Breast epithelium (tissue), 4 donors: ENCODE measurements at regions not wholly inside any gene's neighbourhood (a gene's known extent, or its start where the extent isn't known, plus 50 kb on each side); places are given as distances from the start of the nearest gene placed in this dataset.

Source experiments
- DNase-seq, 2 donors: peaks; one replicate each; pipeline ENCODE4 v3.0.0-alpha.2; 2019; ENCODE audit warnings: low spot score in 2 of 2
- H3K27ac ChIP-seq, 2 donors: fragments of 200-600 bp; sonication (generic) in 1 of 2; one replicate each; pipeline ENCODE4 v1.5.1; 2016 to 2019; ENCODE audit warnings: mild to moderate bottlenecking in 1 of 2
- H3K27me3 ChIP-seq, 2 donors: fragments of 200-600 bp; sonication (generic) in 1 of 2; one replicate each; pipeline versions ENCODE4 v1.5.1 to v1.6.0; 2017 to 2019; ENCODE audit warnings: control low read depth in 1 of 2, mild to moderate bottlenecking in 1 of 2
- H3K36me3 ChIP-seq: fragments of 200-600 bp; one replicate; pipeline ENCODE4 v1.5.1; 2019
- H3K4me1 ChIP-seq, 2 donors: fragments of 200-600 bp; sonication (generic); one replicate each; pipeline ENCODE4 v1.5.1; 2016 to 2019; ENCODE audit warnings: control low read depth in 1 of 2
- H3K4me3 ChIP-seq, 3 donors: fragments of 200-600 bp; sonication (generic); 1 replicate in 2 of 3; 2 replicates in 1 of 3; pipeline ENCODE4 v1.5.1; 2016 to 2019; ENCODE audit warnings: mild to moderate bottlenecking in 3 of 3, moderate library complexity in 2 of 3
- H3K9me3 ChIP-seq, 2 donors: fragments of 200-600 bp; sonication (generic) in 1 of 2; one replicate each; pipeline ENCODE4 v1.5.1; 2016 to 2019; ENCODE audit warnings: control low read depth in 1 of 2
- CTCF ChIP-seq, 3 donors: fragments of 450-650 bp; IDR thresholded peaks; one replicate each; pipeline ENCODE4 v1.5.1; 2016 to 2017; ENCODE audit warnings: antibody characterized with exemption in 3 of 3, mild to moderate bottlenecking in 3 of 3, moderate library complexity in 3 of 3
- POLR2A ChIP-seq: fragments of 450-650 bp; IDR thresholded peaks from one replicate; pipeline ENCODE4 v1.6.1; 2016; ENCODE audit warnings: antibody characterized with exemption, mild to moderate bottlenecking, moderate library complexity
- POLR2AphosphoS5 ChIP-seq, 3 donors: sonication (generic); formaldehyde crosslinking; IDR thresholded peaks; one replicate each; pipeline ENCODE4 v1.6.1; 2017; ENCODE audit warnings: antibody characterized with exemption in 3 of 3
- intact Hi-C: fragments of 100-400 bp; cut with DNase I; formaldehyde crosslinking; loops from one replicate; pipeline ENCODE4 v1.15.1; 2023; ENCODE audit warnings: low total_unique reads

- DNase-seq = no peak
- no peaks in the 10 kb centered on the region for H3K4me1 ChIP-seq
- no peak overlapping the region for H3K4me3 ChIP-seq
- H3K27me3 ChIP-seq = no peaks in the 10 kb centered on the region
- TF ChIP-seq CTCF (IDR thresholded peaks at IDR 0.05) = no peak
- TF ChIP-seq POLR2A = no peak
- no peak for TF ChIP-seq POLR2AphosphoS5 (IDR thresholded peaks at IDR 0.05)
- H3K9me3 ChIP-seq = no peaks in the 10 kb centered on the region
- no peaks in the 10 kb centered on the region for H3K36me3 ChIP-seq
- H3K27ac ChIP-seq = no peak overlapping the region
- intact Hi-C loops = no loop called here
Observed at GRCh38 chr10:31601136-31601535, 282.1 kb downstream of the ZEB1 start.

- intact Hi-C loops = loop anchor here (10.0 kb wide), 1 partner anchor 475 kb away; no protein-coding TSS in a partner anchor
- H3K27me3 ChIP-seq = no peaks in the 10 kb centered on the region
- no peak overlapping the region for H3K27ac ChIP-seq
Observed at GRCh38 chr10:31599626-31600504, 280.8 kb downstream of the ZEB1 start.

GRCh38 chr10:31596765-31597164 is 277.7 kb downstream of the ZEB1 start:
- no peak overlapping the region for H3K27ac ChIP-seq
- no peak for TF ChIP-seq CTCF (IDR thresholded peaks at IDR 0.05)
- TF ChIP-seq POLR2A = no peak
- TF ChIP-seq POLR2AphosphoS5 (IDR thresholded peaks at IDR 0.05) = no peak
- H3K9me3 ChIP-seq = no peaks in the 10 kb centered on the region
- H3K36me3 ChIP-seq = no peaks in the 10 kb centered on the region
- DNase-seq = no peak
- H3K27me3 ChIP-seq = no peaks in the 10 kb centered on the region
- intact Hi-C loops = loop anchor here (10.0 kb wide), 1 partner anchor 472 kb away; no protein-coding TSS in a partner anchor
- no peaks in the 10 kb centered on the region for H3K4me1 ChIP-seq
- no peak overlapping the region for H3K4me3 ChIP-seq

More at GRCh38 chr10:31599626-31600504, 280.8 kb downstream of the ZEB1 start:
- no peaks in the 10 kb centered on the region for H3K36me3 ChIP-seq
- H3K9me3 ChIP-seq = no peaks in the 10 kb centered on the region
- no peak for TF ChIP-seq POLR2AphosphoS5 (IDR thresholded peaks at IDR 0.05)
- TF ChIP-seq CTCF (IDR thresholded peaks at IDR 0.05) = no peak
- no peak for TF ChIP-seq POLR2A
- H3K4me3 ChIP-seq = no peak overlapping the region
- DNase-seq = no peak
- H3K4me1 ChIP-seq = no peaks in the 10 kb centered on the region

- TF ChIP-seq POLR2AphosphoS5 (IDR thresholded peaks at IDR 0.05) = no peak
- TF ChIP-seq POLR2A = no peak
- no peak for TF ChIP-seq CTCF (IDR thresholded peaks at IDR 0.05)
- no peaks in the 10 kb centered on the region for H3K36me3 ChIP-seq
- H3K27ac ChIP-seq = no peak overlapping the region
- peaks cover 0 to 5% of the 10 kb centered on the region in 2 donors for H3K9me3 ChIP-seq
- no peaks in the 10 kb centered on the region for H3K4me1 ChIP-seq
- intact Hi-C loops = loop anchor here (10.0 kb wide), 1 partner anchor 471 kb away; no protein-coding TSS in a partner anchor
- H3K4me3 ChIP-seq = no peak overlapping the region
- no peaks in the 10 kb centered on the region for H3K27me3 ChIP-seq
- no peak for DNase-seq
Observed at GRCh38 chr10:31595992-31596391, 277.0 kb downstream of the ZEB1 start.

- intact Hi-C loops = loop anchor here (10.0 kb wide), 1 partner anchor 470 kb away; no protein-coding TSS in a partner anchor
- Histone ChIP-seq H3K4me1 (no peaks in the 10 kb centered on the region), H3K27me3 (no peaks in the 10 kb centered on the region), H3K9me3 (peaks cover 0 to 5% of the 10 kb centered on the region in 2 donors), H3K27ac (no peak overlapping the region), H3K36me3 (no peaks in the 10 kb centered on the region), H3K4me3 (no peak overlapping the region)
- no peak for DNase-seq
- TF ChIP-seq POLR2AphosphoS5 (IDR thresholded peaks at IDR 0.05) (no peak), CTCF (IDR thresholded peaks at IDR 0.05) (no peak), POLR2A (no peak)
Observed at GRCh38 chr10:31594347-31594873, 275.4 kb downstream of the ZEB1 start.
